ENCODE measurements at regions not wholly inside any gene's neighbourhood (a gene's known extent, or its start where the extent isn't known, plus 50 kb on each side); places are given as distances from the start of the nearest gene placed in this dataset.
"Not testable (repeated sequence)": the region's sequence is repeated elsewhere in the genome, so short reads cannot be mapped to it uniquely, and the experiment has no call there.

DNA sequence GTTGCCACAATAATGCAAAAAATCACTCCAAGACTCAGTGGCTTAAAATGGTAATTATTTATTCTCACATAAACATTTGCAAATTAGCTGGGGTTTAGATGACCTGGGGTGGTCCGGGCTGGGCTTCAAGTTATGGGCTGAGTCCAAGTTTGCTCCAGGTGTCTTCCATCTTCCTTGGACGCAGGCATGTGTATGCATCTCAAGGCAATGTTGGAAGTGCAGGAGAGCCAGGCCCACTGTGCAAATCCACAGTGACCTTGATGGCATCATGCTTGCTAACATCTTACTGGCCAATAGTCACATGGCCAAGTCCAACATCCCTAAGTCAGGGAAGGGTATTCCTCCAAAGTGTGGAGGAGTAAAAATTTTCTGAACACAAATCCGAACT is 206.9 kb downstream of the BCAS1 start:
- peaks cover 38% of the 10 kb centered on the region for H3K4me1 ChIP-seq (ENCODE audit: insufficient read depth, low read length)
- H3K27me3 ChIP-seq (ENCODE audit: insufficient read depth, low read length); H3K27me3 Mint-ChIP-seq; H3K4me3 ChIP-seq (ENCODE audit: low read length in 2 of 2); H3K4me3 Mint-ChIP-seq; H3K9me3 Mint-ChIP-seq; H3K36me3 Mint-ChIP-seq; intact Hi-C loops (cut with micrococcal nuclease); H3K9me3 ChIP-seq (ENCODE audit: control insufficient read depth in 1 of 2, low read length in 2 of 2); H3K27ac ChIP-seq (ENCODE audit: low read depth, low read length); DNase-seq; H3K36me3 ChIP-seq (ENCODE audit: insufficient read depth, low read length): not testable (repeated sequence)
- POLR2A ChIA-PET (ENCODE audit: partially characterized antibody): interaction anchor here (2.0 to 4.0 kb wide), 2 partner anchors 21 to 52 kb away, joined by 6 to 20 read pairs; no protein-coding TSS in a partner anchor
- H3K4me1 Mint-ChIP-seq: peaks cover 29 to 47% (median 41%) of the 10 kb centered on the region in 4 donors
- CTCF ChIA-PET (ENCODE audit: partially characterized antibody): interaction anchor here (0.7 to 3.8 kb wide), 4 partner anchors 16 to 269 kb away, joined by 3 to 26 read pairs (median 9); no protein-coding TSS in a partner anchor
- peak overlapping the region in 3 of 7 donors; percentile 13 to 86 (median 79) for H3K27ac Mint-ChIP-seq

DNA sequence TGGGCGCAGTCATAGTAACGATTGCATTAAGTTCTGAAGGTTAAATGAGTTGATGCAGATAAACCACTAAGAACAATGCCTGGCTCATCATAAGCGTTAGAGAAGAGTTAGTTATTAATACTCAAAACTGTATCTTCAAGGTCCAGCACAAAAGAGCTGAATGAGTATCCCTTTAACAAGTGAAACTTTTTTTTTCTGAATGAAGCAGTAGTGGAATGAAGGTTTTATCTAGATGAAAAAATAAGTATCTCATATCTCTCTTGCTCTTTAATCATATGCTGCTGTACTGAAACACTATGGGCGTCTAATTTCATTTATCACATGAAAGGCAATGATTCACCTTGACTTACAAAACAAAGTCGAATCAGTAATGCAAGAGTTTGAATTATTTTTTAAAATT is 207.4 kb downstream of the BCAS1 start:
- H3K9me3 Mint-ChIP-seq; H3K36me3 ChIP-seq (ENCODE audit: insufficient read depth, low read length); H3K27me3 ChIP-seq (ENCODE audit: insufficient read depth, low read length); H3K27me3 Mint-ChIP-seq; H3K9me3 ChIP-seq (ENCODE audit: control insufficient read depth in 1 of 2, low read length in 2 of 2); H3K27ac ChIP-seq (ENCODE audit: low read depth, low read length); H3K36me3 Mint-ChIP-seq; DNase-seq; H3K4me3 ChIP-seq (ENCODE audit: low read length in 2 of 2); H3K4me3 Mint-ChIP-seq; intact Hi-C loops (cut with micrococcal nuclease): not testable (repeated sequence)
- H3K4me1 ChIP-seq (ENCODE audit: insufficient read depth, low read length): peaks cover 37% of the 10 kb centered on the region
- peaks cover 29 to 47% (median 40%) of the 10 kb centered on the region in 4 donors for H3K4me1 Mint-ChIP-seq
- ChIA-PET CTCF (ENCODE audit: partially characterized antibody) (interaction anchor here (1.3 kb wide), 1 partner anchor 16 kb away, joined by 3 read pairs; no protein-coding TSS in a partner anchor), POLR2A (ENCODE audit: partially characterized antibody) (interaction anchor here (0.6 to 0.8 kb wide), 2 partner anchors 83 to 253 kb away, joined by 3 read pairs; no protein-coding TSS in a partner anchor)
- H3K27ac Mint-ChIP-seq: peak overlapping the region in 1 of 7 donors; percentile 86

DNA sequence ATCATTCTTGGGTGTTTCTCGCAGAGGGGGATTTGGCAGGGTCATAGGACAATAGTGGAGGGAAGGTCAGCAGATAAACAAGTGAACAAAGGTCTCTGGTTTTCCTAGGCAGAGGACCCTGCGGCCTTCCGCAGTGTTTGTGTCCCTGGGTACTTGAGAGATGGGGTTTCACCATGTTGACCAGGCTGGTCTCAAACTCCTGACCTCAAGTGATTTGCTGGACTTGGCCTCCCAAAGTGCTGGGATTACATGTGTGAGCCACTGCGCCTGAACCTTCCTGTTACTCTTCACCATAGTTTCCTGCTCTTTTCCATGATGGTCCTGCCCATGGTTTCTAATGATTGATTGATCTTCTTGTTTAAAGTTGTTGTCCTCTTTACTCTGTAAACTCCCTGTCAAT is 207.9 kb downstream of the BCAS1 start:
- H3K27ac ChIP-seq (ENCODE audit: low read depth, low read length); DNase-seq; H3K36me3 ChIP-seq (ENCODE audit: insufficient read depth, low read length); H3K27me3 ChIP-seq (ENCODE audit: insufficient read depth, low read length); H3K27me3 Mint-ChIP-seq; H3K36me3 Mint-ChIP-seq; H3K4me3 ChIP-seq (ENCODE audit: low read length in 2 of 2); H3K9me3 ChIP-seq (ENCODE audit: control insufficient read depth in 1 of 2, low read length in 2 of 2); H3K27ac Mint-ChIP-seq; H3K4me3 Mint-ChIP-seq; intact Hi-C loops (cut with micrococcal nuclease); H3K9me3 Mint-ChIP-seq; CTCF ChIA-PET (ENCODE audit: partially characterized antibody): not testable (repeated sequence)
- peaks cover 37% of the 10 kb centered on the region for H3K4me1 ChIP-seq (ENCODE audit: insufficient read depth, low read length)
- POLR2A ChIA-PET (ENCODE audit: partially characterized antibody): interaction anchor here (0.6 to 0.8 kb wide), 2 partner anchors 83 to 253 kb away, joined by 3 read pairs; no protein-coding TSS in a partner anchor
- peaks cover 25 to 47% (median 39%) of the 10 kb centered on the region in 4 donors for H3K4me1 Mint-ChIP-seq

DNA sequence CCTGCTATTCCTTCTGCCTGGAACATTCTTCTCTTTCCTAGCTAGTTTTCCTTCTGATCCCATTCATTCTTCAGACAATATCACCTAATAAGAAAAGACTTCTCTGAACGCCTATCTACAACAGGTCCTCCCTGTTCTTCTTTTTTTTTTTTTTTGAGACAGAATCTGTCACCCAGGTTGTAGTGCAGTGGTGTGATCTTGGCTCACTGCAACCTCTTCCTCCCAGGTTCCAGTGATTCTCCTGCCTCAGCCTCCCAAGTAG is 208.3 kb downstream of the BCAS1 start:
- H3K9me3 ChIP-seq (ENCODE audit: control insufficient read depth in 1 of 2, low read length in 2 of 2); intact Hi-C loops (cut with micrococcal nuclease); DNase-seq; POLR2A ChIA-PET (ENCODE audit: partially characterized antibody); CTCF ChIA-PET (ENCODE audit: partially characterized antibody); H3K4me3 ChIP-seq (ENCODE audit: low read length in 2 of 2); H3K36me3 Mint-ChIP-seq; H3K27ac ChIP-seq (ENCODE audit: low read depth, low read length); H3K4me3 Mint-ChIP-seq; H3K27me3 Mint-ChIP-seq; H3K27me3 ChIP-seq (ENCODE audit: insufficient read depth, low read length); H3K9me3 Mint-ChIP-seq; H3K27ac Mint-ChIP-seq; H3K36me3 ChIP-seq (ENCODE audit: insufficient read depth, low read length): not testable (repeated sequence)
- peaks cover 22 to 44% (median 38%) of the 10 kb centered on the region in 4 donors for H3K4me1 Mint-ChIP-seq
- peaks cover 34% of the 10 kb centered on the region for H3K4me1 ChIP-seq (ENCODE audit: insufficient read depth, low read length)

DNA sequence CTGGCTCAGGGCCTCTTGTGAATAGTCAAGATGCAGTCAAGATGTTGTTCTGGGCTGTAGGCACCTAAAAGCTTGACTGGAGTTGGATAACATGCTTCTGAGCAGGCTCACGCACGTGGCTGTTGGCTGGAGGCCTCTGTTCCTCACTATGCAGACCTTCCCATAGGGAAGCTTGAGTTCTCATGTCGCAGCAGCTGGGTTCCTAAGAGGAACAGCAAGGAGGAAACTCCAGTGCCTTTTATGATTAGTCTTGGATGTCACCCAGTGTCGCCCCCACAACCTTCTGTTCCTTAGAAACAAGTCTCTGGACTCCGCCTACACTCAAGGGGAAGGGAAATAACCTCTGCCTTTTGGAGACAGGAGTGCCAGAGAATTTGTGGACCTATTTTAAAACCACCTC is 210.7 kb downstream of the BCAS1 start:
- H3K36me3 Mint-ChIP-seq: no peaks in the 10 kb centered on the region
- peaks cover 9 to 35% (median 28%) of the 10 kb centered on the region in 4 donors for H3K4me1 Mint-ChIP-seq
- intact Hi-C loops (cut with micrococcal nuclease): no loop called here
- Histone ChIP-seq H3K4me3 (ENCODE audit: low read length in 2 of 2) (no peak overlapping the region), H3K27ac (ENCODE audit: low read depth, low read length) (no peak overlapping the region), H3K4me1 (ENCODE audit: insufficient read depth, low read length) (peaks cover 10% of the 10 kb centered on the region), H3K9me3 (ENCODE audit: control insufficient read depth in 1 of 2, low read length in 2 of 2) (no peaks in the 10 kb centered on the region), H3K27me3 (ENCODE audit: insufficient read depth, low read length) (no peaks in the 10 kb centered on the region), H3K36me3 (ENCODE audit: insufficient read depth, low read length) (no peaks in the 10 kb centered on the region)
- ChIA-PET POLR2A (ENCODE audit: partially characterized antibody) (interaction anchor here (1.6 kb wide), 1 partner anchor 20 kb away, joined by 5 read pairs; no protein-coding TSS in a partner anchor), CTCF (ENCODE audit: partially characterized antibody) (interaction anchor here (1.4 kb wide), 1 partner anchor 15 kb away, joined by 5 read pairs; no protein-coding TSS in a partner anchor)
- DNase-seq: no peak
- H3K27ac Mint-ChIP-seq: no peak overlapping the region
- H3K4me3 Mint-ChIP-seq: no peak overlapping the region
- H3K9me3 Mint-ChIP-seq: no peaks in the 10 kb centered on the region
- no peaks in the 10 kb centered on the region for H3K27me3 Mint-ChIP-seq

DNA sequence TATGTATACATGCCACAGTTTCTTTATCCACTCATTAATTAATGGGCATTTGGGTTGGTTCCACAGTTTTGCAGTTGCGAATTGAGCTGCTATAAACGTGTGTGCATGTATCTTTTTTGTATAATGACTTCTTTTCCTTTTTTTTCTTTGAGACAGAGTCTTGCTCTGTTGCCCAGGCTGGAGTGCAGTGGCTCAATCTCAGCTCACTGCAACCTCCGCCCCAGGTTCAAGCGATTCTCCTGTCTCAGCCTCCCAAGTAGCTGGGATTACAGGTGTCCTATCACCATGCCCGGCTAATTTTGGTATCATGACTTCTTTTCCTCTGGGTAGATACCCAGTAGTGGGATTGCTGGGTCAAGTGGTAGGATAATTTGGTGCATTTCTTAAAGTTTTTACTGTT is 211.4 kb downstream of the BCAS1 start:
- H3K9me3 ChIP-seq (ENCODE audit: control insufficient read depth in 1 of 2, low read length in 2 of 2); H3K27ac ChIP-seq (ENCODE audit: low read depth, low read length); H3K4me1 ChIP-seq (ENCODE audit: insufficient read depth, low read length); H3K27ac Mint-ChIP-seq; DNase-seq; H3K36me3 ChIP-seq (ENCODE audit: insufficient read depth, low read length); H3K36me3 Mint-ChIP-seq; H3K4me3 Mint-ChIP-seq; intact Hi-C loops (cut with micrococcal nuclease); H3K27me3 ChIP-seq (ENCODE audit: insufficient read depth, low read length); H3K4me3 ChIP-seq (ENCODE audit: low read length in 2 of 2); H3K9me3 Mint-ChIP-seq; H3K27me3 Mint-ChIP-seq: not testable (repeated sequence)
- peaks cover 8 to 32% (median 24%) of the 10 kb centered on the region in 4 donors for H3K4me1 Mint-ChIP-seq
- ChIA-PET CTCF (ENCODE audit: partially characterized antibody) (interaction anchor here (1.4 kb wide), 1 partner anchor 14 kb away, joined by 5 read pairs; no protein-coding TSS in a partner anchor), POLR2A (ENCODE audit: partially characterized antibody) (interaction anchor here (1.6 kb wide), 1 partner anchor 19 kb away, joined by 5 read pairs; no protein-coding TSS in a partner anchor)

DNA sequence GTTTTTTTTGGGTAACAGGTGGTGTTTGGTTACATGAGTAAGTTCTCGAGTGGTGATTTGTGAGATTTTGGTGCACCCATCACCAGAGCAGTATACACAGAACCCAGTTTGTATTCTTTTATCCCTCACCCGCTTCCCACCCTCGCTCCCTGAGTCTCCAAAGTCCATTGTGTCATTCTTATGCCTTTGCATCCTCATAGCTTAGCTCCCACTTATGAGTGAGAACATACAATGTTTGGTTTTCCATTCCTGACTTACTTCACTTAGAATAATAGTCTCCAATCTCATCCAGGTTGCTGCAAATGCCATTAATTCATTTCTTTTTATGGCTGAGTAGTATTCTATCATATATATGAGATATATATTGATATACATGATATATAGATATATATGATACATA is 211.9 kb downstream of the BCAS1 start:
- H3K4me3 Mint-ChIP-seq; H3K9me3 ChIP-seq (ENCODE audit: control insufficient read depth in 1 of 2, low read length in 2 of 2); H3K9me3 Mint-ChIP-seq; H3K27me3 Mint-ChIP-seq; H3K36me3 ChIP-seq (ENCODE audit: insufficient read depth, low read length); intact Hi-C loops (cut with micrococcal nuclease); H3K4me1 ChIP-seq (ENCODE audit: insufficient read depth, low read length); H3K36me3 Mint-ChIP-seq; H3K27me3 ChIP-seq (ENCODE audit: insufficient read depth, low read length); DNase-seq; H3K27ac Mint-ChIP-seq; H3K27ac ChIP-seq (ENCODE audit: low read depth, low read length); H3K4me3 ChIP-seq (ENCODE audit: low read length in 2 of 2): not testable (repeated sequence)
- peaks cover 8 to 27% (median 19%) of the 10 kb centered on the region in 4 donors for H3K4me1 Mint-ChIP-seq
- CTCF ChIA-PET (ENCODE audit: partially characterized antibody): interaction anchor here (1.4 kb wide), 1 partner anchor 14 kb away, joined by 5 read pairs; no protein-coding TSS in a partner anchor
- POLR2A ChIA-PET (ENCODE audit: partially characterized antibody): interaction anchor here (1.6 kb wide), 1 partner anchor 18 kb away, joined by 5 read pairs; no protein-coding TSS in a partner anchor
